ENCODE measurements at regions not wholly inside any gene's neighbourhood (a gene's known extent, or its start where the extent isn't known, plus 50 kb on each side); places are given as distances from the start of the nearest gene placed in this dataset.
"Not testable (repeated sequence)": the region's sequence is repeated elsewhere in the genome, so short reads cannot be mapped to it uniquely, and the experiment has no call there.

DNA sequence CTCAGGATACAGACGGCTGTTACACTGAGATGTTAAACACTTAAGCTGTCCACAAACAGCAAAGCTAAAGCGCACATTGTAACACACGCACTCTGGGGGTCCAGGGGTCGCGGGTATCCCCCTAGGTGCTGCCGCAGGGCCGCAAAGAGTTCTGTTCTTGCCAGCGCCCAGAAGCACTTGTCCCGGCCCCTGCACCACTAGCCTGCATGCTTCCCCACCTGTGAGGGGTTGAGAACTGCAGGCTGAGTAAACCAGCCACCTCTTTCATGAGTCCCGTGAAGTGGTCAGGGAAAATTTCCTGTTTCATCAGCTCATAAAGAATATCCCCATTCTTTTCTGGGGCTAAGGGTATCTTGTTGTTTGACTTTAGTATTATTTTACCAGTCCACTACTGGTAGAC, 154.4 kb upstream of the FBXL17 start:
- CTCF ChIA-PET = no interaction called here
- no peaks in the 10 kb centered on the region for H3K36me3 ChIP-seq (ENCODE audit: insufficient read depth, low read length)
- Mint-ChIP-seq H3K27ac (no peak overlapping the region), H3K4me1 (ENCODE audit: low read depth) (no peaks in the 10 kb centered on the region), H3K36me3 (ENCODE audit: low read depth) (no peaks in the 10 kb centered on the region), H3K9me3 (no peaks in the 10 kb centered on the region), H3K27me3 (peaks cover 16% of the 10 kb centered on the region), H3K4me3 (no peak overlapping the region)
- POLR2A ChIA-PET = no interaction called here
- intact Hi-C loops (cut with DNase I, micrococcal nuclease) = no loop called here
- peaks cover 0 to 6% of the 10 kb centered on the region in 2 experiments for H3K9me3 ChIP-seq (ENCODE audit: control insufficient read depth in 1 of 2, insufficient read depth in 1 of 2, low read length in 2 of 2)
- H3K27me3 ChIP-seq (ENCODE audit: control insufficient read depth in 1 of 2, insufficient read depth in 2 of 2, low read length in 2 of 2) = peaks cover 0 to 4% of the 10 kb centered on the region in 2 experiments
- H3K27ac ChIP-seq (ENCODE audit: low read depth in 1 of 2, low read length in 2 of 2) = no peak overlapping the region
- TF ChIP-seq, protein P1, sequence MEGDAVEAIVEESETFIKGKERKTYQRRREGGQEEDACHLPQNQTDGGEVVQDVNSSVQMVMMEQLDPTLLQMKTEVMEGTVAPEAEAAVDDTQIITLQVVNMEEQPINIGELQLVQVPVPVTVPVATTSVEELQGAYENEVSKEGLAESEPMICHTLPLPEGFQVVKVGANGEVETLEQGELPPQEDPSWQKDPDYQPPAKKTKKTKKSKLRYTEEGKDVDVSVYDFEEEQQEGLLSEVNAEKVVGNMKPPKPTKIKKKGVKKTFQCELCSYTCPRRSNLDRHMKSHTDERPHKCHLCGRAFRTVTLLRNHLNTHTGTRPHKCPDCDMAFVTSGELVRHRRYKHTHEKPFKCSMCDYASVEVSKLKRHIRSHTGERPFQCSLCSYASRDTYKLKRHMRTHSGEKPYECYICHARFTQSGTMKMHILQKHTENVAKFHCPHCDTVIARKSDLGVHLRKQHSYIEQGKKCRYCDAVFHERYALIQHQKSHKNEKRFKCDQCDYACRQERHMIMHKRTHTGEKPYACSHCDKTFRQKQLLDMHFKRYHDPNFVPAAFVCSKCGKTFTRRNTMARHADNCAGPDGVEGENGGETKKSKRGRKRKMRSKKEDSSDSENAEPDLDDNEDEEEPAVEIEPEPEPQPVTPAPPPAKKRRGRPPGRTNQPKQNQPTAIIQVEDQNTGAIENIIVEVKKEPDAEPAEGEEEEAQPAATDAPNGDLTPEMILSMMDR (IDR thresholded peaks at IDR 0.05) = no peak
- ATAC-seq (ENCODE audit: poor library complexity) (no peak), DNase-seq (no peak)
- H3K4me1 ChIP-seq (ENCODE audit: insufficient read depth, low read length) = no peaks in the 10 kb centered on the region
- H3K4me3 ChIP-seq (ENCODE audit: low read length) = no peak overlapping the region

DNA sequence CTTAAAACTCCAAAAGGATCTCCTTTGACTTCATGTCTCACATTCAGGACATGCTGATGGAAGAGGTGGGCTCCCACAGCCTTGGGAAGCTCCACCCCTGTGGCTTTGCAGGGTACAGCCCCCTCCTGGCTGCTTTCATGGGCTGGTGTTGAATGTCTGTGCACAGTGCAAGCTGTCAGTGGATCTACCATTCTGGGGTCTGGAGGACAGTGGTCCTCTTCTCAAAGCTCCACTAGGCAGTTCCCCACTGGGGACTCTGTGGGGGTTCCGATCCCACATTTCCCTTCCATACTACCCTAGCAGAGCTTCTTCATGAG, 150.2 kb upstream of the FBXL17 start:
- H3K4me3 Mint-ChIP-seq, CTCF ChIA-PET, H3K27ac Mint-ChIP-seq: not testable (repeated sequence)

DNA sequence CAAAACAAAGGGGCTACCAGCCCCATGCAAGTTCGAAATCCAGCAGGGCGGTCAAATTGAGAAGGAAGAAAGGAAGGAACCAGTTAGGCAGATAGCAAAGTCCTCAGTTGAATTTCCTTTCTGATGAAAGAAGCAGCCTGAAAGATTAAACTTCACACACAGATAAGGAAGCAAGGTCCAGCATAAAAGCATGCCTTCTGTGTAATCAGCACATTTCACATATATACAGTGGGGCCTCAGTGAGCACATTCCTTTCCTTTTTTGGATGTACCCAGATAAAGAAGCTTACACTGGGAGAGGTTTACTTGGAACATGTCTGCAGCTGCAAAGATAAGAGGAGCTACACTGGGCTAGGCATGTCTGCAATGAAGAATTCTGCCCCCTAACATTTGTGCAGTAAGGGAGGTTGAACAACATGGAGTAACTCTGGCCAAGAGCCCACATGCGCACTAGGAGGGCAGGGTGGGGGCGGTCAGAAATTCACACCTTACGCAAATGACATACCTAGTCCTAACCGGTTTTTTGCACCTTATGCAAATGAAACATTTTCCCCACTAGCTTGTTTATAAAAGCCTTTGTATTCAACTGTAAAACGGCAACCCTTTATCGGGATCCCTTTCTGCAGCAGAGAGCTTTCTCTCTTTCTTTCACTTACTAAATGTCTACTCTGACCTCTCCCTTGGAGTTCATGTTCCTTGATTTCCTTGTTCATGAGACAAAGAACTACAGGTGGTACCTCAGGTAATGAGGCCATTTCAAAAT, 149.7 kb upstream of the FBXL17 start:
- CTCF ChIA-PET = no interaction called here

More for the DNA sequence above, 150.2 kb upstream of the FBXL17 start:
- H3K27me3 ChIP-seq (ENCODE audit: control insufficient read depth in 1 of 2, insufficient read depth in 2 of 2, low read length in 2 of 2); H3K9me3 ChIP-seq (ENCODE audit: control insufficient read depth in 1 of 2, insufficient read depth in 1 of 2, low read length in 2 of 2); H3K36me3 ChIP-seq (ENCODE audit: insufficient read depth, low read length); intact Hi-C loops (cut with DNase I, micrococcal nuclease); H3K36me3 Mint-ChIP-seq (ENCODE audit: low read depth); H3K4me1 ChIP-seq (ENCODE audit: insufficient read depth, low read length); ATAC-seq (ENCODE audit: poor library complexity); H3K4me1 Mint-ChIP-seq (ENCODE audit: low read depth); H3K9me3 Mint-ChIP-seq; H3K27ac ChIP-seq (ENCODE audit: low read depth in 1 of 2, low read length in 2 of 2); DNase-seq; H3K4me3 ChIP-seq (ENCODE audit: low read length): not testable (repeated sequence)
- POLR2A ChIA-PET = interaction anchor here (0.5 kb wide), 1 partner anchor 14 kb away, joined by 3 read pairs; no protein-coding TSS in a partner anchor
- H3K27me3 Mint-ChIP-seq = peaks cover 21% of the 10 kb centered on the region

More for the DNA sequence above, 149.7 kb upstream of the FBXL17 start:
- no peaks in the 10 kb centered on the region for H3K4me1 Mint-ChIP-seq (ENCODE audit: low read depth)
- peaks cover 1% of the 10 kb centered on the region for H3K9me3 Mint-ChIP-seq
- Histone ChIP-seq H3K4me3 (ENCODE audit: low read length) (no peak overlapping the region), H3K4me1 (ENCODE audit: insufficient read depth, low read length) (no peaks in the 10 kb centered on the region), H3K36me3 (ENCODE audit: insufficient read depth, low read length) (no peaks in the 10 kb centered on the region), H3K27me3 (ENCODE audit: control insufficient read depth in 1 of 2, insufficient read depth in 2 of 2, low read length in 2 of 2) (no peaks in the 10 kb centered on the region), H3K9me3 (ENCODE audit: control insufficient read depth in 1 of 2, insufficient read depth in 1 of 2, low read length in 2 of 2) (peaks cover 0 to 9% of the 10 kb centered on the region in 2 experiments), H3K27ac (ENCODE audit: low read depth in 1 of 2, low read length in 2 of 2) (no peak overlapping the region)
- no peaks in the 10 kb centered on the region for H3K36me3 Mint-ChIP-seq (ENCODE audit: low read depth)
- DNase-seq = no peak
- POLR2A ChIA-PET = interaction anchor here (0.5 kb wide), 1 partner anchor 15 kb away, joined by 3 read pairs; no protein-coding TSS in a partner anchor
- TF ChIP-seq, protein P1 (IDR thresholded peaks at IDR 0.05) = no peak
- H3K27me3 Mint-ChIP-seq = peaks cover 21% of the 10 kb centered on the region
- no peak overlapping the region for H3K4me3 Mint-ChIP-seq
- H3K27ac Mint-ChIP-seq = no peak overlapping the region
- intact Hi-C loops (cut with DNase I, micrococcal nuclease) = no loop called here
- no peak for ATAC-seq (ENCODE audit: poor library complexity)

Measured in CD4-positive, alpha-beta T cell (primary cell).